Activated naive CD4-positive, alpha-beta T cell treated with anti-CD3 and anti-CD28 coated beads, Interleukin-2, amount 10 ng/mL, durations not matched to agents 7 days and 5 days (primary cell): ENCODE measurements at regions not wholly inside any gene's neighbourhood (a gene's known extent, or its start where the extent isn't known, plus 50 kb on each side); places are given as distances from the start of the nearest gene placed in this dataset.

ENCODE experiments used
- CTCF ChIA-PET: fragments of 350-600 bp; sonication (Branson Sonifier 250); formaldehyde crosslinking; loops from one replicate; lab custom pipeline; 2021; ENCODE audit warnings: antibody characterized with exemption; lab: Charles Lee
- DNase-seq: peaks from one replicate; pipeline ENCODE4 v3.0.0-alpha.2; 2020
- H3K27ac Mint-ChIP-seq: one replicate; pipeline ENCODE4 v1.8.0; 2021; ENCODE audit warnings: mild to moderate bottlenecking, moderate library complexity, mixed read lengths
- H3K27me3 Mint-ChIP-seq: one replicate; pipeline ENCODE4 v1.8.0; 2021; ENCODE audit warnings: mild to moderate bottlenecking, mixed read lengths
- H3K36me3 Mint-ChIP-seq: one replicate; pipeline ENCODE4 v1.8.0; 2021; ENCODE audit warnings: mixed read lengths
- H3K4me1 Mint-ChIP-seq: one replicate; pipeline ENCODE4 v1.8.0; 2021; ENCODE audit warnings: mixed read lengths
- H3K4me3 Mint-ChIP-seq: one replicate; pipeline ENCODE4 v1.8.0; 2021; ENCODE audit warnings: mild to moderate bottlenecking, moderate library complexity, mixed read lengths
- H3K9me3 Mint-ChIP-seq: one replicate; pipeline ENCODE4 v1.8.0; 2021; ENCODE audit warnings: mixed read lengths

- H3K36me3 Mint-ChIP-seq: no peaks in the 10 kb centered on the region
- no peak overlapping the region for H3K27ac Mint-ChIP-seq
- H3K9me3 Mint-ChIP-seq: no peaks in the 10 kb centered on the region
- DNase-seq: no peak
- H3K4me1 Mint-ChIP-seq: peaks cover 7% of the 10 kb centered on the region
- CTCF ChIA-PET: interaction anchor here (0.9 to 2.7 kb wide), 3 partner anchors 151 to 528 kb away, joined by 3 to 12 read pairs (median 8); no protein-coding TSS in a partner anchor
- H3K4me3 Mint-ChIP-seq: no peak overlapping the region
- H3K27me3 Mint-ChIP-seq: no peaks in the 10 kb centered on the region
Observed at GRCh38 chr6:121847806-121848522, 412.5 kb downstream of the GJA1 start.

GRCh38 chr6:121848523-121849255 lies 413.2 kb downstream of the GJA1 start:
- Mint-ChIP-seq H3K36me3 (no peaks in the 10 kb centered on the region), H3K27ac (no peak overlapping the region), H3K4me1 (peaks cover 7% of the 10 kb centered on the region), H3K27me3 (no peaks in the 10 kb centered on the region), H3K4me3 (no peak overlapping the region), H3K9me3 (no peaks in the 10 kb centered on the region)
- CTCF ChIA-PET: interaction anchor here (0.6 to 2.7 kb wide), 10 partner anchors 152 to 793 kb away, joined by 3 to 12 read pairs (median 4); partner anchors contain the start of gene GJA1
- DNase-seq: no peak

DNA sequence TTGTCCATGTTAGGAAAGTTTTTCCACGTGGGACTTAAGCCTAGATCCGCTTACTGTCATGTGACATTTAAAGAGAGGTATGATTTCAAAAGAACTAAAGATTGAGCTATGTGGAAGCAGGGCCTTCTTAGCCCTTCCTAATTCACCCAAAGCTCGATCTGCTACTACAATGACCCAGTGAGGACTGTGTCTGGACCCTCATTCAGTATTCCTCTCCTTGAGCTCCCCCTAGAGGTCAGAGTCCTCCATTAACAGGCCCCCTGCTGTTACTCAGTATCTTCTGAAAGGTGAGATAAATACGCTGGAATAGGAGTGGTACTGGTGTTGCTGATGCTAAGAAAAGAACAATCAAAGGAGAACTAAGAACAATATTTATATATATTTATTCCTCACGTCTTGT lies 414.0 kb downstream of the GJA1 start:
- Mint-ChIP-seq H3K27ac (no peak overlapping the region), H3K4me1 (peaks cover 7% of the 10 kb centered on the region), H3K36me3 (no peaks in the 10 kb centered on the region), H3K4me3 (no peak overlapping the region), H3K27me3 (no peaks in the 10 kb centered on the region), H3K9me3 (no peaks in the 10 kb centered on the region)
- CTCF ChIA-PET: interaction anchor here (0.6 to 2.7 kb wide), 10 partner anchors 183 to 794 kb away, joined by 3 to 12 read pairs (median 4); partner anchors contain the start of gene GJA1
- peak; percentile 43 for DNase-seq

- CTCF ChIA-PET: interaction anchor here (0.5 to 2.1 kb wide), 2 partner anchors 414 to 420 kb away, joined by 3 to 5 read pairs; no protein-coding TSS in a partner anchor
- Mint-ChIP-seq H3K9me3 (no peaks in the 10 kb centered on the region), H3K4me3 (no peak overlapping the region), H3K4me1 (peaks cover 7% of the 10 kb centered on the region), H3K36me3 (no peaks in the 10 kb centered on the region), H3K27ac (no peak overlapping the region), H3K27me3 (no peaks in the 10 kb centered on the region)
- DNase-seq: no peak
Observed at GRCh38 chr6:121851056-121851455, 415.6 kb downstream of the GJA1 start.

DNA sequence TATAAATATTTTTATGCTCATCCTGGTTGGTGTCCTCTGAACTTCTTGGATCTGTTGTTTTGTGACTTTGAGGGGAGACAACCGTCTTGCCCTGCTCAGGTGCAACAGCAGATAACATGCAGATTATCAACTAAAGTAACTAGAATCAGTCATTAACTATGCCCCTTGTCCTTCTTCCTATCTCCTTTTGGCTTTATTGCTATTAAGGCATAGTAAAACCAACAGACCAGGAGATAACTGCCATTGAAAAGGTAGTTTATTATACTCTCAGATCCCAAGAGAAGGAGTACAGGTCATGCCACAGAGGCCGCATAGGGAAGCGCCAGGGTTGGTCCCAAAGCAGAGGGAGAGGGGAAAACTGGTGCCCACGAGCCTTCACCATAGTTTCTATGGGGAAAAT lies 418.2 kb downstream of the GJA1 start:
- no peaks in the 10 kb centered on the region for H3K9me3 Mint-ChIP-seq
- no peak overlapping the region for H3K4me3 Mint-ChIP-seq
- H3K36me3 Mint-ChIP-seq: no peaks in the 10 kb centered on the region
- DNase-seq: no peak
- H3K27ac Mint-ChIP-seq: no peak overlapping the region
- H3K27me3 Mint-ChIP-seq: no peaks in the 10 kb centered on the region
- no peaks in the 10 kb centered on the region for H3K4me1 Mint-ChIP-seq
- CTCF ChIA-PET: interaction anchor here (1.3 kb wide), 1 partner anchor 12 kb away, joined by 4 read pairs; no protein-coding TSS in a partner anchor

DNA sequence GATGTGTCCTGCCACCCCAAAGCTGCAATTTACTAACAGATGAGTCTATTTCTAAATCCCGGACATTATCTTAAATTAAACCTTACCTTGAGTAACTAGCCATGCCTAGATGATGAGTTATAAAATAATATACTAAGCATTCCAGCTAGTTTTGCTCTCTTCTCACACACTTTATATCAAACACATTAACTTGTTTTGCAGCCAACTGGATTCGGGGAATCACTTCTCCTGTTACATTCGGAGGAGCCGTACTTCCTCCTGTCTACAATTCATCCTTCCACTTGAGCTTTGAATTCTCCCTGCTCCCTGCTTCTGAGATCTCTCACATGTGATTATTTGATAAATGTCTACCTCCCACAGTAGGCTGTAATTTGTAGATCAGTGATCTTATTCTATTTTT lies 420.1 kb downstream of the GJA1 start:
- no peak overlapping the region for H3K27ac Mint-ChIP-seq
- no peaks in the 10 kb centered on the region for H3K27me3 Mint-ChIP-seq
- DNase-seq: no peak
- no peaks in the 10 kb centered on the region for H3K9me3 Mint-ChIP-seq
- no peaks in the 10 kb centered on the region for H3K36me3 Mint-ChIP-seq
- CTCF ChIA-PET: no interaction called here
- no peak overlapping the region for H3K4me3 Mint-ChIP-seq
- H3K4me1 Mint-ChIP-seq: no peaks in the 10 kb centered on the region

GRCh38 chr6:121856296-121856695 lies 420.9 kb downstream of the GJA1 start:
- no peaks in the 10 kb centered on the region for H3K4me1 Mint-ChIP-seq
- no peak overlapping the region for H3K27ac Mint-ChIP-seq
- CTCF ChIA-PET: no interaction called here
- no peak for DNase-seq
- H3K4me3 Mint-ChIP-seq: no peak overlapping the region
- H3K9me3 Mint-ChIP-seq: no peaks in the 10 kb centered on the region
- no peaks in the 10 kb centered on the region for H3K36me3 Mint-ChIP-seq
- H3K27me3 Mint-ChIP-seq: no peaks in the 10 kb centered on the region

DNA sequence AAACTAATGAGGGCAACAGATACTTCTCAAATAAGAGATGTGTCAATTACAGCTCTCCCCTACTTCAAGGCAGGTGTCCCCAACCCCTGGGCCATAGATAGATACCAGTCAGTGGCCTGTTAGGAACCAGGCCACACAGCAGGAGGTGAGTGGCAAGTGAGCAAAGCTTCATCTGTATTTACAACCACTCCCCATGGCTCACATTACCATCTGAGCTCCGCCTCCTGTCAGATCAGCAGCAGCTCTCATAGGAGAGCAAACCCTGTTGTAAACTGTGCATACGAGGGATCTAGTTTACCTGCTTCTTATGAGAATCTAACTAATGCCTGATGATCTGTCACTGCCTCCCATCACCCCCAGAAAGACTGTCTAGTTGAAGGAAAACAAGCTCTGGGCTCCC lies 422.1 kb downstream of the GJA1 start:
- no peak overlapping the region for H3K27ac Mint-ChIP-seq
- no peak overlapping the region for H3K4me3 Mint-ChIP-seq
- no peaks in the 10 kb centered on the region for H3K36me3 Mint-ChIP-seq
- no peaks in the 10 kb centered on the region for H3K27me3 Mint-ChIP-seq
- H3K9me3 Mint-ChIP-seq: no peaks in the 10 kb centered on the region
- no peaks in the 10 kb centered on the region for H3K4me1 Mint-ChIP-seq
- CTCF ChIA-PET: interaction anchor here (0.6 to 0.7 kb wide), 2 partner anchors 102 to 1161 kb away, joined by 3 read pairs; no protein-coding TSS in a partner anchor
- DNase-seq: no peak

DNA sequence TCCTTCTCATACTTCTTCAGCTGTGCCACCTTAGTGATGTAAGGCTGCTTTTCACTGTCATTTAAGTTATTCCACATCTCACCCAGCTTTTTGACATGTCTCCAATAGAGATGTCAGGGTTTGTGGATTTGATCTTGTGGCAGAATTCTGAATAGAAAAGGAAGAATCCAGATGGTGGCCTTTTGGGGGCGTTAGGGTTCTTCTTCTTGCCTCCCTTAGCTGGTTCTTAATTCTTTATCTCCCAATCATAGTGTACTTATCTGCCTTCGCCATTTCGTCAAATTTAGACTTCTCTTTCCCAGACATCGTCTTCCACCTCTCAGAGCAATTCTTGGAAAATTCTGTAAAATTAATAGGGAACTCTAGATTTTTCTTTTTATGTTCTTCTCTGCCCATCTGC lies 422.9 kb downstream of the GJA1 start:
- CTCF ChIA-PET: interaction anchor here (0.7 kb wide), 1 partner anchor 101 kb away, joined by 3 read pairs; no protein-coding TSS in a partner anchor
- H3K9me3 Mint-ChIP-seq: no peaks in the 10 kb centered on the region
- no peaks in the 10 kb centered on the region for H3K36me3 Mint-ChIP-seq
- no peaks in the 10 kb centered on the region for H3K27me3 Mint-ChIP-seq
- no peak overlapping the region for H3K4me3 Mint-ChIP-seq
- no peaks in the 10 kb centered on the region for H3K4me1 Mint-ChIP-seq
- H3K27ac Mint-ChIP-seq: no peak overlapping the region
- DNase-seq: no peak

DNA sequence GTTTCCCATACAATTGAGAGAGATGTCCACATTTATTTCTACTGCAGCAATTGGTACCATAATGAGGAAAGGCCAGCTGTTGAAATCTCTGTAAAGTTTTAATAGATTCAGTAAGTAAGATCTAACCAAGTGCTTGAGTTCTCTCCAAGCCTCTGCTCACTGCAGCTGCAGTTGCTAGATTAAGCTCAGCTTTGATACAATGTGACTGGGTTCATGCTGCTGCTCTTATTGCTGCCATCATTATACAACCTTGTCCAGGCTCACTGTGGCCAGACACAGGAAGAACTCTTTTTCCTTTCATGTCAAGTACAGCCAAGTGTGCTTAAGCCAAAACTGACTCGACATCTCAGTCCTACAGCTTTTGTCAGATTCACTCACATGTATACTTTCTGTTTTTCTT lies 423.5 kb downstream of the GJA1 start:
- no peaks in the 10 kb centered on the region for H3K4me1 Mint-ChIP-seq
- no peaks in the 10 kb centered on the region for H3K36me3 Mint-ChIP-seq
- H3K4me3 Mint-ChIP-seq: no peak overlapping the region
- CTCF ChIA-PET: no interaction called here
- no peak overlapping the region for H3K27ac Mint-ChIP-seq
- no peak for DNase-seq
- no peaks in the 10 kb centered on the region for H3K9me3 Mint-ChIP-seq
- H3K27me3 Mint-ChIP-seq: no peaks in the 10 kb centered on the region

DNA sequence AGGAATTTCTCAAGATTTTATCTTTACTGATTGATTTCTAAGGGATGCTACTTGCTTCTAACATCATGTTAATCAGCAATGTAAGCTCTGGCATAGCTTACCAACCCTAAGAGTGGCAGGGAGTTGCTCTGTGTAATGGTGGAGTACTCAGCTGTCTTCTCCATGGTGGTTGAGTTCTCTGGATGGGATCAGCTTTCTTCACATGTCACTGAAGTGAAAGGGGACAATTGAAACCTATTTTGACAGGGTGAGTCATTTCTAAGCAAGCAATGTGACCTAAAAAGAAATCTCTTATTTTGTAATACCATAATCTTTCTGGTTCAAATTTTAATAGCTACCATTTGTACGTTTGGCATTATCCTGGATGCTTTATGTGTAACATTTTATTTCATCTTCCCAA lies 430.4 kb downstream of the GJA1 start:
- H3K4me3 Mint-ChIP-seq: no peak overlapping the region
- no peak overlapping the region for H3K27ac Mint-ChIP-seq
- H3K27me3 Mint-ChIP-seq: no peaks in the 10 kb centered on the region
- H3K4me1 Mint-ChIP-seq: no peaks in the 10 kb centered on the region
- DNase-seq: no peak
- CTCF ChIA-PET: no interaction called here
- no peaks in the 10 kb centered on the region for H3K9me3 Mint-ChIP-seq
- no peaks in the 10 kb centered on the region for H3K36me3 Mint-ChIP-seq

- Mint-ChIP-seq H3K9me3 (no peaks in the 10 kb centered on the region), H3K4me3 (no peak overlapping the region), H3K36me3 (no peaks in the 10 kb centered on the region), H3K4me1 (no peaks in the 10 kb centered on the region), H3K27ac (no peak overlapping the region), H3K27me3 (no peaks in the 10 kb centered on the region)
- DNase-seq: no peak
- CTCF ChIA-PET: no interaction called here
Observed at GRCh38 chr6:121867095-121867494, 431.6 kb downstream of the GJA1 start.

DNA sequence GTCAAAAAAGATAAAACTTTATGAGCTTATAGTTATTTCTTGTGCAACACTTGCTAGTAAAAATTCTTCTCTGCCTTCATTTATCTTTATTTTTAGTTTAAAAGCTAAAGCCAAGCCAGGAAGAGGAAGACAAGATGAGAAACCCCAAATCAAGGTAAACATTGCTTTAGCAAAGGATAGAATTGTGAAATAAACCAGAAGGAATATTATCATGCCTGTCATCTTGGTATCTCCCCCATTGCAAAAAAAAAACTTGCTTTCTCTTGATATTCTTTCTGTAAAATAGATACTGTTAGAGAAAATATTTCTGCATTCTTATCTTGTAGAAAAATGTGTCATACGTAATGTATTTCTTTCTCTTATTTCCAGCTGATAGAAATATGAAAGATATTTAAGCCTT lies 432.8 kb downstream of the GJA1 start:
- CTCF ChIA-PET: no interaction called here
- Mint-ChIP-seq H3K27ac (no peak overlapping the region), H3K4me3 (no peak overlapping the region), H3K36me3 (no peaks in the 10 kb centered on the region), H3K27me3 (no peaks in the 10 kb centered on the region), H3K4me1 (no peaks in the 10 kb centered on the region), H3K9me3 (no peaks in the 10 kb centered on the region)
- DNase-seq: no peak

DNA sequence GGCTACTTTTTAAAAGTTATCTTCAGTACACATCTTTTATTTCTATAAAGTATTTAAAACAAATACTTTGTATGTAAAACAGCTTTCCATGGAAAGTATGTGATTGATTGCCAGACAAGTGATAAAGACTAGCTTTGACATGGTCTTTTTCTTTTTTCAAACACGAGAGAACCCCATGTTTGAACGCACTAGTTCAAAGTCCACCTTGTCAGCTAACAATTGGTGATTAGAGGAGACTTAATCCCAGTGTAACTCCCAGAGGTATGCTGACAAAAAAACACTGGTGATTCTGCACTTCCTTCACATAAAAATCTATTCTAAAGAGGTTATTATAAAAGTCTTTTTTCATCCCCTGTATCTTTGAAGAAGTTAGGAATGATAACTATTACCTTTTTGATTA lies 438.1 kb downstream of the GJA1 start:
- no peaks in the 10 kb centered on the region for H3K9me3 Mint-ChIP-seq
- no peak for DNase-seq
- no peak overlapping the region for H3K4me3 Mint-ChIP-seq
- CTCF ChIA-PET: no interaction called here
- no peaks in the 10 kb centered on the region for H3K36me3 Mint-ChIP-seq
- H3K27me3 Mint-ChIP-seq: no peaks in the 10 kb centered on the region
- no peaks in the 10 kb centered on the region for H3K4me1 Mint-ChIP-seq
- no peak overlapping the region for H3K27ac Mint-ChIP-seq

- H3K4me1 Mint-ChIP-seq: no peaks in the 10 kb centered on the region
- no peak overlapping the region for H3K4me3 Mint-ChIP-seq
- CTCF ChIA-PET: no interaction called here
Observed at GRCh38 chr6:121876721-121877120, 441.3 kb downstream of the GJA1 start.

More at GRCh38 chr6:121876721-121877120, 441.3 kb downstream of the GJA1 start:
- H3K27ac Mint-ChIP-seq: no peak overlapping the region
- DNase-seq: no peak
- no peaks in the 10 kb centered on the region for H3K36me3 Mint-ChIP-seq
- H3K27me3 Mint-ChIP-seq: no peaks in the 10 kb centered on the region
- no peaks in the 10 kb centered on the region for H3K9me3 Mint-ChIP-seq
